ENCODE measurements at regions not wholly inside any gene's neighbourhood (a gene's known extent, or its start where the extent isn't known, plus 50 kb on each side); places are given as distances from the start of the nearest gene placed in this dataset.
"Not testable (repeated sequence)": the region's sequence is repeated elsewhere in the genome, so short reads cannot be mapped to it uniquely, and the experiment has no call there.

DNA sequence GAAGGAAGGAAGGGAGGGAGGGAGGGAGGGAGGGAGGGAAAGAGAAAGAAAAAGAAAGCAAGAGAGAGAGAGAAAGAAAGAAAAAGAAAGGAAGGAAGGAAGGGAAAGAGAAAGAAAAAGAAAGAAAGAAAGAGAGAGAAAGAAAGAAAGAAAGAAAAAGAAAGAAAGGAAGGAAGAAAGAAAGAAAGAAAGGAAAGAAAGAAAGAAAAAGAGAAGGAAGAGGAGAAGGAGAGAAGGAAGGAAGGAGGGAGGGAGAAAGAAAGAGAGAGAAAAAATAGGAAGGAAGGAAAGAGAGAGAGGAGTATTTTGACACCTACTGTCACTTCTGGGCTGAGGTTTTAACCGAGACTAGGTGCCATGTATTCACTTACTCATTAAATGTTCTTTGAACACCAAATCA, 166.6 kb upstream of the PKN2 start:
- TF ChIP-seq, protein P1, sequence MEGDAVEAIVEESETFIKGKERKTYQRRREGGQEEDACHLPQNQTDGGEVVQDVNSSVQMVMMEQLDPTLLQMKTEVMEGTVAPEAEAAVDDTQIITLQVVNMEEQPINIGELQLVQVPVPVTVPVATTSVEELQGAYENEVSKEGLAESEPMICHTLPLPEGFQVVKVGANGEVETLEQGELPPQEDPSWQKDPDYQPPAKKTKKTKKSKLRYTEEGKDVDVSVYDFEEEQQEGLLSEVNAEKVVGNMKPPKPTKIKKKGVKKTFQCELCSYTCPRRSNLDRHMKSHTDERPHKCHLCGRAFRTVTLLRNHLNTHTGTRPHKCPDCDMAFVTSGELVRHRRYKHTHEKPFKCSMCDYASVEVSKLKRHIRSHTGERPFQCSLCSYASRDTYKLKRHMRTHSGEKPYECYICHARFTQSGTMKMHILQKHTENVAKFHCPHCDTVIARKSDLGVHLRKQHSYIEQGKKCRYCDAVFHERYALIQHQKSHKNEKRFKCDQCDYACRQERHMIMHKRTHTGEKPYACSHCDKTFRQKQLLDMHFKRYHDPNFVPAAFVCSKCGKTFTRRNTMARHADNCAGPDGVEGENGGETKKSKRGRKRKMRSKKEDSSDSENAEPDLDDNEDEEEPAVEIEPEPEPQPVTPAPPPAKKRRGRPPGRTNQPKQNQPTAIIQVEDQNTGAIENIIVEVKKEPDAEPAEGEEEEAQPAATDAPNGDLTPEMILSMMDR (conservative IDR thresholded peaks at IDR 0.05; ENCODE audit: low read depth, low read length), result not testable (repeated sequence)
- not testable (repeated sequence) for TF ChIP-seq EZH2 (IDR thresholded peaks at IDR 0.05; ENCODE audit: low read length, unreplicated experiment); EZH2phosphoT487 (IDR thresholded peaks at IDR 0.05; ENCODE audit: borderline replicate concordance, low read length)

Data from PC-3 (cell line).